ENCODE measurements at regions not wholly inside any gene's neighbourhood (a gene's known extent, or its start where the extent isn't known, plus 50 kb on each side); places are given as distances from the start of the nearest gene placed in this dataset.

DNA sequence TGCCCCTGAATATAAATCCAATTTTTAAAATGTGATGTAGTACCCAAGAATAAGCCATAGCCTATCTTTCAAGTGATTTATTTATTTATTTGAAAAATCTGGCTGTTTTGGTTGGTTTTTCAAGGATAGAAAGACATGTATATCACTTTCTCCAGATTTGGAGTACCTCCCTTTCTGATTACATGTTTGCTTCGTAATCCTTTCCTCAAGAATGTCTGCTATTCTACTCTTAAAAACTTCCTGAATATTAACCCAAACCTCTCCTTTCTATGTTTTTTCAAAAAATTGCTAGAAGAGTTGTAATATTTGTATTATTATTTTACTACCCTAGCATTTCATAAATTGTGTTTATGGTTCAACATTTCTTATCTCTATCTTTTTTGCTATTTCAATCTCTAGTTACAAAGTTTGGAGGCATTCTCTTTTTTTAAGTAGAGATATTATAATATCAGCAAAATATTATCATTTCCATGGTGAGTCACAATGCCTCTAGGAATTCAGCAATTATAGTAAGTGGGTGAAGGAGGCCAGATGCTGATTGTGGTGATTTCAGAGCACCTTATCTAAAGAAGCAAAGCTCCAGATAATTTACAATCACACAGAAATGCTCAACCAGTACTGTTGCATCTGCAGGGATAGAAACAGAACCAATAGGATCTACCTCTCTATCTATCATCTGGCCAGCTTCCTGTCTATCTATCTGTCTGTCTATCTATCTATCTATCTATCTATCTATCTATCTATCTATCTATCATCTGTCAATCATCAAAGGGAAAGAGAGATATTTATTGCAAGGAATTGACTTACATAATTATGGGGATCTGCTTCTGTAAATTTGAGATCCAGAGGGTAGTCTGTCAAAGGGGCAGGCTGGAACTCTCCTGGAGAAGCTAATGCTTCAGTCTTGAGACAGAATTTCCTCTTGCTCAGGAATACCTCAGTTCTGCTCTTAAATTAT is 412.5 kb upstream of the SEMA3C start:
- ATAC-seq, result no peak
- no peak overlapping the region for H3K4me3 ChIP-seq
- intact Hi-C loops (cut with DNase I), result no loop called here

DNA sequence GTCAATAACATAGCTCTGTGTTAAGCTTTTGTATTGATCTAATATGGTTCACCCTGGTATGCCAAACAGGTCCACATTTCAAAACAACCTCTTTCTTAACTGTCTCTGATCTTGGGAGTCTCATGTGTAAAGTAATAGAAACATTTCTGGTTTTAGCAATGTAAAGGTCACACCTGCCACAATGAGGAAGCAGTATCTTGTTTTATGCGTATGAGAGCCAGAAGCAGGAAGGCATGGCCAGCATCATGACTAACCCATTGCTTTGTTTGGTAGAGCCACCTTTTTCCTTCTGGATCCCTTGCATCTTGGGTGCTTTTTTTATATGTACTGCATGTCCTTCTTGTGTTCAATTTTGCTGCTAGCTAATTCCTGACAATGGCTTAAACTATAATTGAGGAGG is 411.3 kb upstream of the SEMA3C start:
- TF ChIP-seq, protein P1, sequence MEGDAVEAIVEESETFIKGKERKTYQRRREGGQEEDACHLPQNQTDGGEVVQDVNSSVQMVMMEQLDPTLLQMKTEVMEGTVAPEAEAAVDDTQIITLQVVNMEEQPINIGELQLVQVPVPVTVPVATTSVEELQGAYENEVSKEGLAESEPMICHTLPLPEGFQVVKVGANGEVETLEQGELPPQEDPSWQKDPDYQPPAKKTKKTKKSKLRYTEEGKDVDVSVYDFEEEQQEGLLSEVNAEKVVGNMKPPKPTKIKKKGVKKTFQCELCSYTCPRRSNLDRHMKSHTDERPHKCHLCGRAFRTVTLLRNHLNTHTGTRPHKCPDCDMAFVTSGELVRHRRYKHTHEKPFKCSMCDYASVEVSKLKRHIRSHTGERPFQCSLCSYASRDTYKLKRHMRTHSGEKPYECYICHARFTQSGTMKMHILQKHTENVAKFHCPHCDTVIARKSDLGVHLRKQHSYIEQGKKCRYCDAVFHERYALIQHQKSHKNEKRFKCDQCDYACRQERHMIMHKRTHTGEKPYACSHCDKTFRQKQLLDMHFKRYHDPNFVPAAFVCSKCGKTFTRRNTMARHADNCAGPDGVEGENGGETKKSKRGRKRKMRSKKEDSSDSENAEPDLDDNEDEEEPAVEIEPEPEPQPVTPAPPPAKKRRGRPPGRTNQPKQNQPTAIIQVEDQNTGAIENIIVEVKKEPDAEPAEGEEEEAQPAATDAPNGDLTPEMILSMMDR (IDR thresholded peaks at IDR 0.05), result no peak
- no peaks in the 10 kb centered on the region for H3K4me1 ChIP-seq
- H3K9me3 ChIP-seq, result no peaks in the 10 kb centered on the region
- DNase-seq (no peak), ATAC-seq (no peak)
- no peaks in the 10 kb centered on the region for H3K36me3 ChIP-seq
- H3K27me3 ChIP-seq, result no peaks in the 10 kb centered on the region
- H3K27ac ChIP-seq, result no peak overlapping the region
- intact Hi-C loops (cut with DNase I), result no loop called here
- no peak overlapping the region for H3K4me3 ChIP-seq

More for the DNA sequence above, 412.5 kb upstream of the SEMA3C start:
- Histone ChIP-seq H3K4me1 (no peaks in the 10 kb centered on the region), H3K36me3 (no peaks in the 10 kb centered on the region), H3K9me3 (no peaks in the 10 kb centered on the region), H3K27me3 (no peaks in the 10 kb centered on the region), H3K27ac (no peak overlapping the region)
- TF ChIP-seq, protein P1 (IDR thresholded peaks at IDR 0.05), result no peak
- DNase-seq, result no peak

DNA sequence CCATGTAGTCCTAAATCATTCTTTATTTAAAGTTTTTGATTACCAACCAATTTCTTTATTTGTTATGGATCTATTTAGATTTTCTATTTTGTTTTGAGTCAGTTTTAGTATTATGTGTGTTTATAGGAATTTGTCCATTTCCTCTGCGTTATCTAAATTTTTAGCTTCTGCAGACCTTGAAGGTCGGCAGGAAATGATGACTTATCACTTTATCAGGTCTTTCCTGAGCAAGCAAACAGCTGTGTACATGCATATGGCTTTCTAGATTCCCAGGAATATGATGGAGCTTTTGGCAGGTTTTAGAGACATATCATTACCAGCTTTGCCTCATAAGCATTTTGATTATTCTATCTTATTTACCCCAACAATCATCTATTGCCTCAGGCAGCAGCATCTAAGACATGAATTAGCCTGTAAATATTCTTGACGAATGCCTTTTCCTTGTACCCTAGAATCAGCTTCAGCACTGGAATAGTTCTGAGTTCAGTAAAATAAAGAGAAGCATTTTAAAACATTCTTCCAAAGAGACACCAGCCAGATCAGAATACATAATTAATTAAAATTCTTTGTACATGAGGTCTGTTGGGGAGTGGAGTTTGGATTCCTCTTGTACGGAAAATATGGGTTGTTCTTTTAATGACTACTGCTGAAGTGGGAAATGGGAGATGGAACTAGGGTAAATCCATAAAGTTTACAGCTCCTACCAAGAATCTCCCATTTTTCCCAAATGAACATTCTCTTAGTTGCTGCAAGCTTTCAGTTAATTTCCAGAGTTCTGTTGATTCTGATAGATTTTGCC is 408.8 kb upstream of the SEMA3C start:
- H3K9me3 ChIP-seq, result no peaks in the 10 kb centered on the region
- TF ChIP-seq, protein P1 (IDR thresholded peaks at IDR 0.05), result no peak
- intact Hi-C loops (cut with DNase I), result no loop called here
- H3K36me3 ChIP-seq, result no peaks in the 10 kb centered on the region
- ATAC-seq, result no peak
- no peak overlapping the region for H3K4me3 ChIP-seq
- DNase-seq, result no peak
- no peaks in the 10 kb centered on the region for H3K4me1 ChIP-seq
- no peaks in the 10 kb centered on the region for H3K27me3 ChIP-seq
- no peak overlapping the region for H3K27ac ChIP-seq

DNA sequence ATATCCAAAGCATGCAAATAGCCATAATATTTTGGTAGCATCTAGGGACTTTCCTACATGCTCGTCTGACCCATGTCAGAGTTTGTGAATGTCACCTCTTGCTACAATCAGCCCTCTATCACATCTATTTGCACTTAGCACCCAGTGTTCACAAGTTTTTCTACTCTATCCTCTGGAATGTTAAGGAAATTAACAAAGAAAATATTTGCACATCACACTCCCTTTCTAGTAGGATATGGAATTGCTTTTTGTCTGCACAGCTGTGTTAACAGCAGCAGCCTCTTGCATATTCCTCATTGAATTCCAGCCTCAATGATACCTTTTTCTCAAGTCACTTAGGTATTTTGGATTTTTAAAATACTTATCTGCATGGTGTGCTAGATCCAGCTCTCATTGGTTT is 403.1 kb upstream of the SEMA3C start:
- DNase-seq, result no peak
- intact Hi-C loops (cut with DNase I), result no loop called here

DNA sequence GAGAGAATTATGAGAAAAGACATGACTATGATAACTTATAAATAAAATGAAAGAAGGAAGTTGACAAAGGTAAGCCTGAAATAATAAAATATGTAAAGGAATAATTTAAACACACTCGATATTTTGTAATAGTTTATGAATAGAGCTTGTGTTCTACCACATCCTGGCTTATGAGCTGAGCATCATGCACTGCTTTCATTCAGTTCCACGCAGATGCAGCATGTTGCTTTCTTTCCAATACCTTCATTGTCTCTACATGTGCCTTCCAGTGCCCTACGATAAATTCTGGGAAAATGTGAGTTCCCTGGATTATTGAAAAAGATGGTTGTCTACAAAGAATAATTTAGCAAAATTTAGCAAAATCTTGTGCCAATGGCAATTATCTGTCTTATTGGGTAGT is 398.9 kb upstream of the SEMA3C start:
- ATAC-seq, result no peak
- no peaks in the 10 kb centered on the region for H3K27me3 ChIP-seq
- intact Hi-C loops (cut with DNase I), result no loop called here
- no peaks in the 10 kb centered on the region for H3K36me3 ChIP-seq
- TF ChIP-seq, protein P1 (IDR thresholded peaks at IDR 0.05), result no peak
- no peak for DNase-seq
- no peaks in the 10 kb centered on the region for H3K4me1 ChIP-seq
- no peaks in the 10 kb centered on the region for H3K9me3 ChIP-seq
- H3K4me3 ChIP-seq, result no peak overlapping the region
- H3K27ac ChIP-seq, result no peak overlapping the region

More for the DNA sequence above, 403.1 kb upstream of the SEMA3C start:
- H3K4me1 ChIP-seq, result no peaks in the 10 kb centered on the region
- no peaks in the 10 kb centered on the region for H3K27me3 ChIP-seq
- TF ChIP-seq, protein P1 (IDR thresholded peaks at IDR 0.05), result no peak
- H3K4me3 ChIP-seq, result no peak overlapping the region
- no peaks in the 10 kb centered on the region for H3K36me3 ChIP-seq
- no peak overlapping the region for H3K27ac ChIP-seq
- ATAC-seq, result no peak
- no peaks in the 10 kb centered on the region for H3K9me3 ChIP-seq
